Loucy (cell line): ENCODE measurements at regions not wholly inside any gene's neighbourhood (a gene's known extent, or its start where the extent isn't known, plus 50 kb on each side); places are given as distances from the start of the nearest gene placed in this dataset.

Experiments used
- CTCF ChIP-seq: fragments of 200-600 bp; sonication (generic); conservative IDR thresholded peaks from 2 replicates; pipeline ENCODE4 v1.5.1; 2014; ENCODE audit warnings: mild to moderate bottlenecking, antibody characterized with exemption, low read length
- EZH2phosphoT487 ChIP-seq: fragments of 200-600 bp; IDR thresholded peaks from 2 replicates; pipeline ENCODE4 v1.6.1; 2018; ENCODE audit warnings: antibody characterized with exemption, mild to moderate bottlenecking, moderate library complexity, borderline replicate concordance

GRCh38 chr6:14544666-14545065 lies 427.1 kb downstream of the CD83 start:
- TF ChIP-seq EZH2phosphoT487 (no peak), CTCF (no peak; the same call in 1 of the 2 replicates)
